Transverse colon (tissue), 4 donors: ENCODE measurements at regions not wholly inside any gene's neighbourhood (a gene's known extent, or its start where the extent isn't known, plus 50 kb on each side); places are given as distances from the start of the nearest gene placed in this dataset.
"Not testable (repeated sequence)": the region's sequence is repeated elsewhere in the genome, so short reads cannot be mapped to it uniquely, and the experiment has no call there.

ENCODE experiments used
- DNase-seq: peaks from one replicate; pipeline ENCODE4 v3.0.0-alpha.2; 2019
- H3K27ac ChIP-seq, 4 donors: fragments of 200-600 bp; sonication (generic); 2 replicates each; pipeline ENCODE4 v1.5.1; 2016 to 2018; ENCODE audit warnings: inconsistent platforms in 4 of 4
- H3K27me3 ChIP-seq: fragments of 200-600 bp; sonication (generic); 2 replicates; pipeline ENCODE4 v1.5.1; 2017; ENCODE audit warnings: inconsistent platforms
- H3K36me3 ChIP-seq, 4 donors: fragments of 200-600 bp; sonication (generic); 2 replicates each; pipeline ENCODE4 v1.5.1; 2017 to 2019; ENCODE audit warnings: inconsistent platforms in 4 of 4
- H3K4me1 ChIP-seq, 4 donors: fragments of 200-600 bp; sonication (generic); 2 replicates each; pipeline ENCODE4 v1.5.1; 2017 to 2020; ENCODE audit warnings: inconsistent platforms in 4 of 4
- H3K4me3 ChIP-seq, 4 donors: fragments of 200-600 bp; sonication (generic); 1 replicate in 1 of 4; 2 replicates in 3 of 4; pipeline versions ENCODE4 v1.5.1 to v1.6.1; 2017 to 2019; ENCODE audit warnings: inconsistent platforms in 4 of 4
- H3K9me3 ChIP-seq, 2 donors: fragments of 200-600 bp; sonication (generic); 2 replicates each; pipeline ENCODE4 v1.5.1; 2017 to 2019; ENCODE audit warnings: inconsistent platforms in 2 of 2
- CTCF ChIP-seq, 5 experiments: fragments of 200-600 bp in 3 of 5; fragments of 450-650 bp in 2 of 5; sonication (generic) in 3 of 5; IDR thresholded peaks; 1 replicate in 2 of 5; 2 replicates in 3 of 5; pipeline ENCODE4 v1.5.1; 2016 to 2017; ENCODE audit warnings: antibody characterized with exemption in 5 of 5, inconsistent platforms in 3 of 5, mild to moderate bottlenecking in 2 of 5, moderate library complexity in 1 of 5
- EP300 ChIP-seq: sonication (generic); formaldehyde crosslinking; IDR thresholded peaks from one replicate; pipeline ENCODE4 v1.6.1; 2017; ENCODE audit warnings: antibody characterized with exemption, low read depth
- POLR2A ChIP-seq: fragments of 450-650 bp; IDR thresholded peaks from one replicate; pipeline ENCODE4 v1.6.1; 2016; ENCODE audit warnings: antibody characterized with exemption, mild to moderate bottlenecking, moderate library complexity
- POLR2AphosphoS5 ChIP-seq, 3 donors: sonication (generic); formaldehyde crosslinking; IDR thresholded peaks; one replicate each; pipeline ENCODE4 v1.6.1; 2016; ENCODE audit warnings: antibody characterized with exemption in 3 of 3
- WGBS, 2 donors: methylation state at CpG; one replicate each; pipeline ENCODE4 v1.1.5; 2018; ENCODE audit warnings: low coverage in 1 of 2; 5-methylcytosine and 5-hydroxymethylcytosine counted together
- in situ Hi-C, 4 donors: fragments of 200-750 bp; cut with MboI; loops; one replicate each; pipeline versions ENCODE4 v1.15.0 to v1.15.1; 2017; ENCODE audit warnings: low sequenced_read_pairs in 3 of 4, low pct_ligation_motif_present in 1 of 4, low pct_unique_long_range_greater_than_20kb in 1 of 4
- intact Hi-C: fragments of 100-400 bp; cut with DNase I; formaldehyde crosslinking; loops from one replicate; pipeline ENCODE4 v1.15.1; 2023; ENCODE audit warnings: low total_unique reads

GRCh38 chr11:38640854-38641253 is 2042.8 kb upstream of the RAG2 start:
- DNase-seq: no peak
- Histone ChIP-seq H3K4me1 (no peaks in the 10 kb centered on the region), H3K9me3 (no peaks in the 10 kb centered on the region), H3K27ac (no peak overlapping the region), H3K4me3 (no peak overlapping the region), H3K36me3 (no peaks in the 10 kb centered on the region), H3K27me3 (no peaks in the 10 kb centered on the region)
- intact Hi-C loops (no loop called here), in situ Hi-C loops (no loop called here)
- WGBS, 2 donors: 72 to 100% methylated on average over 1 of the region's 1 CpG
- TF ChIP-seq POLR2A: no peak
- no peak for TF ChIP-seq POLR2AphosphoS5 (IDR thresholded peaks at IDR 0.05)
- TF ChIP-seq EP300: no peak
- TF ChIP-seq CTCF (IDR thresholded peaks at IDR 0.05): no peak

- Histone ChIP-seq H3K36me3 (no peaks in the 10 kb centered on the region), H3K4me1 (no peaks in the 10 kb centered on the region), H3K27me3 (no peaks in the 10 kb centered on the region), H3K27ac (no peak overlapping the region), H3K9me3 (peaks cover 0 to 3% of the 10 kb centered on the region in 2 donors), H3K4me3 (no peak overlapping the region)
- intact Hi-C loops (no loop called here), in situ Hi-C loops (no loop called here)
- DNase-seq: no peak
- TF ChIP-seq CTCF (IDR thresholded peaks at IDR 0.05) (no peak), POLR2A (no peak), EP300 (no peak), POLR2AphosphoS5 (IDR thresholded peaks at IDR 0.05) (no peak)
Observed at GRCh38 chr11:38612701-38613100, 2014.7 kb upstream of the RAG2 start.

GRCh38 chr11:38601371-38601770 is 2003.3 kb upstream of the RAG2 start:
- in situ Hi-C loops, H3K27me3 ChIP-seq: not testable (repeated sequence)

GRCh38 chr11:38598418-38598817 is 2000.4 kb upstream of the RAG2 start:
- no peak for DNase-seq
- Histone ChIP-seq H3K36me3 (no peaks in the 10 kb centered on the region), H3K4me3 (no peak overlapping the region), H3K9me3 (no peaks in the 10 kb centered on the region), H3K4me1 (no peaks in the 10 kb centered on the region), H3K27me3 (no peaks in the 10 kb centered on the region), H3K27ac (no peak overlapping the region)
- in situ Hi-C loops (no loop called here), intact Hi-C loops (no loop called here)
- WGBS, 2 donors: 64 to 69% methylated on average over 3 to 6 of the region's 6 CpGs
- TF ChIP-seq CTCF (IDR thresholded peaks at IDR 0.05) (no peak), POLR2A (no peak), POLR2AphosphoS5 (IDR thresholded peaks at IDR 0.05) (no peak), EP300 (no peak)

More at GRCh38 chr11:38601371-38601770, 2003.3 kb upstream of the RAG2 start:
- H3K27ac ChIP-seq, H3K36me3 ChIP-seq, H3K4me1 ChIP-seq, H3K4me3 ChIP-seq, DNase-seq, intact Hi-C loops, H3K9me3 ChIP-seq: not testable (repeated sequence)
- WGBS, 2 donors: 56 to 60% methylated on average over 1 to 2 of the region's 2 CpGs

GRCh38 chr11:38595359-38596016 is 1997.5 kb upstream of the RAG2 start:
- H3K27me3 ChIP-seq, H3K36me3 ChIP-seq, H3K9me3 ChIP-seq, intact Hi-C loops, in situ Hi-C loops, H3K27ac ChIP-seq, DNase-seq, H3K4me3 ChIP-seq, H3K4me1 ChIP-seq: not testable (repeated sequence)
- whole genome bisulfite sequencing, 2 donors: 79 to 90% methylated on average over 4 to 13 of the region's 13 CpGs
